Common myeloid progenitor, CD34-positive (primary cell): ENCODE measurements at regions not wholly inside any gene's neighbourhood (a gene's known extent, or its start where the extent isn't known, plus 50 kb on each side); places are given as distances from the start of the nearest gene placed in this dataset.

Source experiments
- CTCF ChIA-PET: fragments of 350-600 bp; sonication (Branson Sonifier 250); formaldehyde crosslinking; loops from one replicate; lab custom pipeline; 2021; ENCODE audit warnings: antibody characterized with exemption; lab: Charles Lee
- POLR2A ChIA-PET: fragments of 350-600 bp; sonication (Branson Sonifier 250); formaldehyde crosslinking; loops from one replicate; lab custom pipeline; 2021; ENCODE audit warnings: antibody characterized with exemption; lab: Charles Lee
- DNase-seq, 3 donors: peaks; one replicate each; pipeline versions ENCODE4 v3.0.0 to v3.0.0-alpha.2; 2013
- H3K27ac ChIP-seq, 2 experiments: 1 replicate in 1 of 2; 2 replicates in 1 of 2; pipeline ENCODE4 v1.7.0; 2013; ENCODE audit warnings: inconsistent platforms in 2 of 2, low read length in 2 of 2, mild to moderate bottlenecking in 2 of 2, low read depth in 1 of 2, moderate library complexity in 1 of 2; ENCODE audit not compliant: severe bottlenecking in 2 of 2, insufficient read depth in 1 of 2, poor library complexity in 1 of 2
- H3K27me3 ChIP-seq, 5 experiments: replicated peaks in 2 of 5; 1 replicate in 3 of 5; 2 replicates in 2 of 5; pipeline versions ENCODE4 v1.6.1 to v1.7.0; 2013; ENCODE audit warnings: low read length in 4 of 5, mild to moderate bottlenecking in 2 of 5, moderate library complexity in 2 of 5, inconsistent platforms in 1 of 5; ENCODE audit not compliant: insufficient read depth in 5 of 5, control insufficient read depth in 4 of 5
- H3K36me3 ChIP-seq, 4 experiments: 1 replicate in 2 of 4; 2 replicates in 2 of 4; pipeline versions ENCODE4 v1.6.1 to v1.7.0; 2013; ENCODE audit warnings: low read length in 3 of 4, control low read depth in 1 of 4, mild to moderate bottlenecking in 1 of 4; ENCODE audit not compliant: control insufficient read depth in 4 of 4, insufficient read depth in 4 of 4
- H3K4me1 ChIP-seq, 4 experiments: 1 replicate in 3 of 4; 2 replicates in 1 of 4; pipeline versions ENCODE4 v1.6.1 to v1.7.1; 2013; ENCODE audit warnings: low read length in 3 of 4, mild to moderate bottlenecking in 3 of 4, control low read depth in 1 of 4, inconsistent platforms in 1 of 4, moderate library complexity in 1 of 4; ENCODE audit not compliant: control insufficient read depth in 4 of 4, insufficient read depth in 4 of 4; ENCODE audit errors: control extremely low read depth in 1 of 4
- H3K4me3 ChIP-seq, 7 experiments: 1 replicate in 4 of 7; 2 replicates in 3 of 7; pipeline versions ENCODE4 v1.5.1 to v1.7.0; 2013; ENCODE audit warnings: mild to moderate bottlenecking in 7 of 7, low read length in 6 of 7, moderate library complexity in 6 of 7, inconsistent platforms in 2 of 7, low read depth in 2 of 7, control low read depth in 1 of 7; ENCODE audit not compliant: insufficient read depth in 4 of 7, control insufficient read depth in 1 of 7; ENCODE audit errors: extremely low read depth in 1 of 7
- H3K9me3 ChIP-seq, 5 experiments: 1 replicate in 4 of 5; 2 replicates in 1 of 5; pipeline versions ENCODE4 v1.6.1 to v1.7.1; 2013; ENCODE audit warnings: low read length in 4 of 5, mild to moderate bottlenecking in 2 of 5, inconsistent platforms in 1 of 5, low read depth in 1 of 5, moderate library complexity in 1 of 5; ENCODE audit not compliant: control insufficient read depth in 4 of 5, insufficient read depth in 2 of 5; ENCODE audit errors: control extremely low read depth in 1 of 5
- WGBS: methylation state at CpG from one replicate; pipeline ENCODE4 v1.1.5; 2013; ENCODE audit not compliant: insufficient coverage; 5-methylcytosine and 5-hydroxymethylcytosine counted together

DNA sequence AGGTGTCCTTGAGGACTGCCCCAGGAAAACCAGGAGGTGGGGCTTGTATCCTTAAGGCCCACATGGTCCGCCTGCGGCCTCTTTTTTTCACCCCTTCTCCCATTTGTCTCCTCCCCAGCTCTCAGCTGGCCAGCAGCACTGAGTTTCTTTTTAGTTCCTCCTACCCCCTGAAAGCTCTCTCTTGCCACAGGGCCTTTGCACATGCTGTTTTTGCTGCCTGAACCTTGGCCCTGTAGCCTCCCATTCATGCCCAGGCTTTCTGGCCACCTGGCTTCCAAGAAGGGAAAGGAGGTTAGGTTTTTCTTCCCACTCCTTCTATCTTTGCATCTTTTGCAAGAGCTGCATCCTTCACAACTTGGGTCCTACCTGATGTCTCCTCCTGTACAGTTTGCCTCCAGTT lies 358.1 kb downstream of the VRK1 start:
- ChIA-PET POLR2A (no interaction called here), CTCF (no interaction called here)
- Histone ChIP-seq H3K27ac (no peak overlapping the region), H3K4me3 (no peak overlapping the region), H3K27me3 (peaks cover 0 to 18% (median 5%) of the 10 kb centered on the region in 5 experiments), H3K36me3 (no peaks in the 10 kb centered on the region), H3K4me1 (no peaks in the 10 kb centered on the region), H3K9me3 (peaks cover 0 to 14% (median 11%) of the 10 kb centered on the region in 5 experiments)
- DNase-seq = no peak
- 100% methylated on average over 1 of the region's 2 CpGs for WGBS

DNA sequence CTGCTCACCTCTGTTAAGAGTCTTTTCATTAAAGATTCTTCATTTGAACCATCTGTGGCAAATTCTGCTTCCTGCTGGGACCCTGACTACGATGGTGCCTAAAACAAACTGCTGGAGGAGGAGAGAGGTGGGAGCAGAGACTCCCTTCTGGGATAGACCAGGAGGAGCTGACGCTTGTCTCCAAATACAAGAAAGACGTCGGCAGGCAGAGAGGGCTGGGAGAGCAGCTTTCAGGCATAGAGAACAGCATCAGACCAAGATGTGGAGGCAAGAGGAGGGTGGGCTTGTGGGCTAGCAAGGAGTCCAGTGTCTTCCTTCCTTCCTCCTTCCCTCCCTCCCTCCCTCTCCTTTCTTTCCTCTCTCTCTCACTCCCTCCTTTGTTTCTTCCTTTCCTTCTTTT lies 358.6 kb downstream of the VRK1 start:
- Histone ChIP-seq H3K4me1 (no peaks in the 10 kb centered on the region), H3K4me3 (no peak overlapping the region), H3K27me3 (peaks cover 0 to 16% (median 5%) of the 10 kb centered on the region in 5 experiments), H3K36me3 (no peaks in the 10 kb centered on the region), H3K27ac (no peak overlapping the region), H3K9me3 (peaks cover 0 to 16% (median 11%) of the 10 kb centered on the region in 5 experiments)
- WGBS = 84% methylated on average over 3 of the region's 4 CpGs
- ChIA-PET POLR2A (no interaction called here), CTCF (no interaction called here)
- no peak for DNase-seq

DNA sequence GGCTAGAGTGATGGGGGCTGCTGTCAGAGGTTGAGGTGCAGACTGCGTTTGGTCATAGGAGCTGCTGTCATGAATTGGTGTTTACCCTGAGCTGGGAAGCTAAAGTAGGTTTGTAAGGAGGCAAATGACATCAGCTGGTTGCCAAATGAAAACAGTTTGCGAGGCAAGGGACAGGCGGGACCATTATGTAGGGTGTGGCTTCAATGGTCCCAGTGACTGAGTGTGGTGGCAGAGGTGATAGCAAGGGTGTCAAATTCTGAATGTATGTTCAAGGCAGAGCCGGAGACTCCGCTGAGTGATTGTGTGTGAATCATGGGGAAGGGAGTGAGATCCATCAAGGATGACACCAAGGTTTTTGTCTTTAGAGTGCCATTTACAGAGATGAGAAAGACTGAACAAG lies 359.5 kb downstream of the VRK1 start:
- POLR2A ChIA-PET = no interaction called here
- WGBS = 96% methylated on average over 5 of the region's 5 CpGs
- CTCF ChIA-PET = no interaction called here

DNA sequence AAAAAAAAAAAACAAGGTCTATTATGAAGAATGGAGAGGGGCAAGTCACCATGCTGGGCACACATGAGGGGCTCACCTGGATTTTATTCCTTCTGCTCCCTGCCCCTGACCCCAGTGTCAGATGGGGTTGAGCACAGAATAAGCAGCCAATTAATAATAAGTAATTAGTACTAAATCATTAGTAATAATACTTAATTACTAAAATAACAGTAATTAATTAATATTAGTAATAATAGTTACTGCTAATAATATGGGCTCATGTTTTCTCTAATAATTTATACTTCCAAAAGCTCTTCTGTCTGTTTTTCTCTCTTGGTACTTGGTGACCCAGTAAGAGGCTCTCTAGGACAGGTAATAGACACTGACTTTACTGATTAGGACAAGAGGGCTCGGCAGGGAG lies 360.9 kb downstream of the VRK1 start:
- DNase-seq = no peak
- CTCF ChIA-PET = no interaction called here
- POLR2A ChIA-PET = interaction anchor here (0.7 kb wide), 1 partner anchor 225 kb away, joined by 4 read pairs; no protein-coding TSS in a partner anchor

More for the DNA sequence above, 359.5 kb downstream of the VRK1 start:
- no peak for DNase-seq
- H3K27me3 ChIP-seq = peaks cover 0 to 16% (median 5%) of the 10 kb centered on the region in 5 experiments
- H3K4me1 ChIP-seq = no peaks in the 10 kb centered on the region
- peaks cover 0 to 16% (median 11%) of the 10 kb centered on the region in 5 experiments for H3K9me3 ChIP-seq
- no peak overlapping the region for H3K27ac ChIP-seq
- no peak overlapping the region for H3K4me3 ChIP-seq
- H3K36me3 ChIP-seq = no peaks in the 10 kb centered on the region

DNA sequence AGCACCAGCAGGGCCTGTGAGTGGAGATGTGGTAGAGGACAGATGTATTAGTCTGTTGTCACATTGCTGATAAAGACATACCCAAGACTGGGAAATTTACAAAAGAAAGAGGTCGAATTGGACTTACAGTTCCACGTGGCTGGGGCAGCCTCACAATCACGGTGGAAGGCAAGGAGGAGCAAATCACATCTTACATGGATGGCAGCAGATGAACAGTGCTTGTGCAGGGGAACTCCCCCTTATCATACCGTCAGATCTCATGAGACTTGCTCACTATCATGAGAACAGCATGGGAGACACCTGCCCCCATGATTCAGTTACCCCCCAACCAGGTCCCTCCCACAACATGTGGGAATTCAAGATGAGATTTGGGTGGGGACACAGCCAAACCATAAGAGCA lies 361.9 kb downstream of the VRK1 start:
- POLR2A ChIA-PET = no interaction called here
- no peaks in the 10 kb centered on the region for H3K4me1 ChIP-seq
- CTCF ChIA-PET = interaction anchor here (0.6 to 0.7 kb wide), 2 partner anchors 32 to 54 kb away, joined by 3 read pairs; no protein-coding TSS in a partner anchor
- WGBS = 92% methylated on average over 4 of the region's 4 CpGs
- peaks cover 0 to 26% (median 5%) of the 10 kb centered on the region in 5 experiments for H3K27me3 ChIP-seq
- H3K36me3 ChIP-seq = no peaks in the 10 kb centered on the region
- no peak overlapping the region for H3K4me3 ChIP-seq
- H3K27ac ChIP-seq = no peak overlapping the region
- DNase-seq = no peak
- H3K9me3 ChIP-seq = peaks cover 0 to 16% (median 11%) of the 10 kb centered on the region in 5 experiments

More for the DNA sequence above, 360.9 kb downstream of the VRK1 start:
- Histone ChIP-seq H3K9me3 (peaks cover 0 to 16% (median 11%) of the 10 kb centered on the region in 5 experiments), H3K36me3 (no peaks in the 10 kb centered on the region), H3K27ac (no peak overlapping the region), H3K4me1 (no peaks in the 10 kb centered on the region), H3K27me3 (peaks cover 0 to 20% (median 5%) of the 10 kb centered on the region in 5 experiments), H3K4me3 (no peak overlapping the region)
- 100% methylated on average over 1 of the region's 1 CpG for WGBS

DNA sequence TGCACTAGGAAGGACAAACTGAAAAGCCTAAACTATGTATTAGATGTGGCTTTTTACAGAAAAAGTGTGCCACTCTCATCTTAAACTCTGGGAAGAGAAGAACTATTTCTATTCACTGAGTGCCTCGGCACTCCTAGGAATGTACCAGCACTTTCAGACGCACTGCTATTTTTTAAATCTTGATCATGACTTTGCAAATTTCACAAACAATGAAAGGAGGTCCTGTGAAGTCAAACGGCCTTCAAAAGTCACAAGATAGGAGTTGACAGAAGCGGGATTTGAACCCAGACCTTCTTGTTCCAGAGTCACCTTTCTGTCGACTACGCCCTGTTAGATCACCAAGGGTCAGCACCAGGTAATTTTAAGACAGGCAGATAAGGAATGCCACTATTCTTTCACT lies 365.4 kb downstream of the VRK1 start:
- no peaks in the 10 kb centered on the region for H3K4me1 ChIP-seq
- H3K9me3 ChIP-seq = peaks cover 0 to 16% (median 11%) of the 10 kb centered on the region in 5 experiments
- H3K36me3 ChIP-seq = no peaks in the 10 kb centered on the region
- no peak overlapping the region for H3K27ac ChIP-seq
- DNase-seq = no peak
- H3K4me3 ChIP-seq = no peak overlapping the region
- POLR2A ChIA-PET = no interaction called here
- WGBS = 83% methylated on average over 6 of the region's 6 CpGs
- CTCF ChIA-PET = no interaction called here
- H3K27me3 ChIP-seq = peaks cover 0 to 10% (median 3%) of the 10 kb centered on the region in 5 experiments

DNA sequence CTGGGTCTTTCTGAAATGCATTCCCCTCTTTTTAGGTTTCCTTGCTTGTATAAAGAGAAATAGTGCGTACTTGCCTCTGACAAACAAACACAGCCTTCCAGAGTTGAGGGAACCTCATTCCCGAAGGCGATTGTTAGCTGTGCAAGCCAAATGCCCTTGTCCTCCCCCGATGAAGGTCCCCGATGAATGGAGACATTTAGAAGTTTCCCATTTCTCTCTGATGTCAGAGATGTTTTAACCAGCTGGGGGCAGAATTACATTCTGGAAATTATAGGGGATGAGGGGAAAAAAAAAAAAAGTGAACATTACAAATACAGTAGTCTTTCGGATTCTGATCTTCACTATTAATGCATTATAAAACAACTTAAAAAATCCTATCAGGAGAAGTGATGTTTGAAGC lies 366.8 kb downstream of the VRK1 start:
- 83% methylated on average over 5 of the region's 6 CpGs for WGBS
- CTCF ChIA-PET = no interaction called here
- no peak overlapping the region for H3K4me3 ChIP-seq
- H3K4me1 ChIP-seq = no peaks in the 10 kb centered on the region
- H3K27ac ChIP-seq = no peak overlapping the region
- H3K36me3 ChIP-seq = no peaks in the 10 kb centered on the region
- H3K27me3 ChIP-seq = peaks cover 0 to 10% (median 3%) of the 10 kb centered on the region in 5 experiments
- POLR2A ChIA-PET = no interaction called here
- no peak for DNase-seq
- H3K9me3 ChIP-seq = peaks cover 0 to 12% (median 7%) of the 10 kb centered on the region in 5 experiments
